HG02938 (cell line): ENCODE measurements at regions not wholly inside any gene's neighbourhood (a gene's known extent, or its start where the extent isn't known, plus 50 kb on each side); places are given as distances from the start of the nearest gene placed in this dataset.
"Not testable (repeated sequence)": the region's sequence is repeated elsewhere in the genome, so short reads cannot be mapped to it uniquely, and the experiment has no call there.

Experiments used
- ATAC-seq: cut with Tn5 transposase; IDR thresholded peaks from one replicate; pipeline ENCODE4 v1.9.1; 2021; ENCODE audit warnings: mild to moderate bottlenecking, moderate library complexity; ENCODE audit not compliant: unreplicated experiment

- ATAC-seq, result no peak
These were observed 1459.5 kb upstream of the PCDH20 start for GRCh38 chr13:62875118-62875640.

GRCh38 chr13:62850331-62850730, 1434.7 kb upstream of the PCDH20 start:
- ATAC-seq, result no peak

- no peak for ATAC-seq
These were observed 1431.9 kb upstream of the PCDH20 start for GRCh38 chr13:62847520-62847919.

GRCh38 chr13:62846302-62846701, 1430.7 kb upstream of the PCDH20 start:
- no peak for ATAC-seq

- no peak for ATAC-seq
These were observed 1423.7 kb upstream of the PCDH20 start for GRCh38 chr13:62839338-62839737.

- ATAC-seq, result no peak
These were observed 1423.3 kb upstream of the PCDH20 start for GRCh38 chr13:62838929-62839328.

GRCh38 chr13:62837895-62838294, 1422.2 kb upstream of the PCDH20 start:
- no peak for ATAC-seq

- no peak for ATAC-seq
These were observed 1413.8 kb upstream of the PCDH20 start for GRCh38 chr13:62829486-62829885.

GRCh38 chr13:62799931-62800436, 1384.3 kb upstream of the PCDH20 start:
- ATAC-seq, result no peak

GRCh38 chr13:62799038-62799535, 1383.4 kb upstream of the PCDH20 start:
- no peak for ATAC-seq

- ATAC-seq, result no peak
These were observed 1378.2 kb upstream of the PCDH20 start for GRCh38 chr13:62793850-62794249.

GRCh38 chr13:62781866-62782265, 1366.2 kb upstream of the PCDH20 start:
- ATAC-seq, result no peak

- ATAC-seq, result no peak
These were observed 1363.5 kb upstream of the PCDH20 start for GRCh38 chr13:62779161-62779560.

GRCh38 chr13:62767473-62767872, 1351.8 kb upstream of the PCDH20 start:
- no peak for ATAC-seq

- no peak for ATAC-seq
These were observed 1345.1 kb upstream of the PCDH20 start for GRCh38 chr13:62760724-62761123.

- ATAC-seq, result no peak
These were observed 1332.0 kb upstream of the PCDH20 start for GRCh38 chr13:62747629-62748028.

GRCh38 chr13:62747152-62747551, 1331.5 kb upstream of the PCDH20 start:
- ATAC-seq, result no peak

- not testable (repeated sequence) for ATAC-seq
These were observed 1314.1 kb upstream of the PCDH20 start for GRCh38 chr13:62729746-62730145.

- ATAC-seq, result no peak
These were observed 1306.2 kb upstream of the PCDH20 start for GRCh38 chr13:62721893-62722292.

GRCh38 chr13:62711948-62712347, 1296.3 kb upstream of the PCDH20 start:
- ATAC-seq, result not testable (repeated sequence)

- ATAC-seq, result no peak
These were observed 1295.1 kb upstream of the PCDH20 start for GRCh38 chr13:62710787-62711186.

- ATAC-seq, result no peak
These were observed 1290.4 kb upstream of the PCDH20 start for GRCh38 chr13:62706048-62706447.

- ATAC-seq, result no peak
These were observed 1289.2 kb upstream of the PCDH20 start for GRCh38 chr13:62704875-62705274.
